Gastrocnemius medialis (tissue), 4 donors: ENCODE measurements at regions not wholly inside any gene's neighbourhood (a gene's known extent, or its start where the extent isn't known, plus 50 kb on each side); places are given as distances from the start of the nearest gene placed in this dataset.

ENCODE experiments used
- CTCF ChIP-seq, 5 experiments: fragments of 450-650 bp in 3 of 5; fragments of 200-600 bp in 2 of 5; sonication (generic) in 2 of 5; IDR thresholded peaks in 4 of 5; conservative IDR thresholded peaks in 1 of 5; 1 replicate in 4 of 5; 2 replicates in 1 of 5; pipeline ENCODE4 v1.5.1; 2016 to 2019; ENCODE audit warnings: antibody characterized with exemption in 5 of 5, mild to moderate bottlenecking in 3 of 5, moderate library complexity in 3 of 5
- POLR2A ChIP-seq, 2 donors: fragments of 450-650 bp; IDR thresholded peaks; one replicate each; pipeline ENCODE4 v1.6.1; 2017; ENCODE audit warnings: antibody characterized with exemption in 2 of 2, mild to moderate bottlenecking in 2 of 2, moderate library complexity in 2 of 2

GRCh38 chr10:20494474-20494873, 402.6 kb downstream of the NEBL start:
- TF ChIP-seq CTCF (IDR thresholded peaks at IDR 0.05 in 4 of 5, conservative IDR thresholded peaks at IDR 0.05 in 1 of 5): no peak
- no peak for TF ChIP-seq POLR2A (IDR thresholded peaks at IDR 0.05)
